IMR-90 (cell line): ENCODE measurements at regions not wholly inside any gene's neighbourhood (a gene's known extent, or its start where the extent isn't known, plus 50 kb on each side); places are given as distances from the start of the nearest gene placed in this dataset.

Experiments used
- ATAC-seq: fragments of 200-7000 bp; cut with Tn5 transposase; 2 replicates; pipeline ENCODE4 v1.9.1; 2020; ENCODE audit warnings: low read depth, mild to moderate bottlenecking, moderate library complexity
- BruUV-seq: library from RNA; stranded (reverse); fragments of 400-500 nt; replicated peaks from 2 replicates; lab custom pipeline; 2021; lab: Mats Ljungman, UMichigan
- CTCF ChIA-PET: fragments of 300-600 bp; formaldehyde crosslinking; extraction: SDS; loops from one replicate; lab custom pipeline; 2021; ENCODE audit warnings: antibody characterized with exemption; lab: Yijun Ruan, JAX
- POLR2A ChIA-PET: fragments of 300-600 bp; sonication (Branson Sonifier 250); formaldehyde crosslinking; loops from one replicate; lab custom pipeline; 2022; ENCODE audit warnings: antibody characterized with exemption; ENCODE audit not compliant: unreplicated experiment; lab: Charles Lee
- DNase-seq: peaks from one replicate; pipeline ENCODE4 v3.0.0; 2013
- H2AFZ ChIP-seq: replicated peaks from 2 replicates; pipeline ENCODE3; 2013; ENCODE audit warnings: low read length, mild to moderate bottlenecking; ENCODE audit not compliant: poor library complexity
- H2AK5ac ChIP-seq: 2 replicates; pipeline ENCODE4 v1.6.1; 2013; ENCODE audit warnings: low read depth, low read length, inconsistent platforms
- H2AK9ac ChIP-seq: replicated peaks from 2 replicates; pipeline ENCODE3; 2013; ENCODE audit warnings: mild to moderate bottlenecking, low read depth, low read length, moderate library complexity; ENCODE audit not compliant: poor library complexity
- H2BK120ac ChIP-seq: 2 replicates; pipeline ENCODE4 v1.6.1; 2013; ENCODE audit warnings: low read depth, low read length, inconsistent platforms
- H2BK15ac ChIP-seq: 3 replicates; pipeline ENCODE4 v1.6.1; 2013; ENCODE audit warnings: low read depth, low read length, inconsistent platforms
- H2BK20ac ChIP-seq: 2 replicates; pipeline ENCODE4 v1.6.1; 2013; ENCODE audit warnings: low read depth, mild to moderate bottlenecking, inconsistent platforms, low read length, moderate library complexity
- H2BK5ac ChIP-seq: 2 replicates; pipeline ENCODE4 v1.6.1; 2013; ENCODE audit warnings: mild to moderate bottlenecking, low read depth, low read length, inconsistent platforms; ENCODE audit not compliant: poor library complexity, severe bottlenecking
- H3K14ac ChIP-seq: replicated peaks from 2 replicates; pipeline ENCODE4 v1.6.1; 2013; ENCODE audit warnings: low read depth, low read length, inconsistent platforms
- H3K18ac ChIP-seq: 2 replicates; pipeline ENCODE4 v1.6.1; 2013; ENCODE audit warnings: low read depth, low read length, control low read depth
- H3K23ac ChIP-seq: 2 replicates; pipeline ENCODE4 v1.6.1; 2013; ENCODE audit warnings: low read depth, low read length, inconsistent platforms
- H3K27ac ChIP-seq: 2 replicates; pipeline ENCODE4 v1.5.1; 2013; ENCODE audit warnings: mild to moderate bottlenecking, control low read depth, low read length; ENCODE audit not compliant: insufficient read depth
- H3K27me3 ChIP-seq: 2 replicates; pipeline ENCODE4 v1.6.1; 2013; ENCODE audit warnings: low read length; ENCODE audit not compliant: control insufficient read depth, insufficient read depth
- H3K36me3 ChIP-seq: 2 replicates; pipeline ENCODE4 v1.6.1; 2013; ENCODE audit warnings: low read length, mixed read lengths; ENCODE audit not compliant: control insufficient read depth, insufficient read depth
- H3K4ac ChIP-seq: 2 replicates; pipeline ENCODE4 v1.6.1; 2013; ENCODE audit warnings: low read depth, low read length, inconsistent platforms
- H3K4me1 ChIP-seq: 2 replicates; pipeline ENCODE4 v1.6.1; 2013; ENCODE audit warnings: low read length, mixed read lengths; ENCODE audit not compliant: control insufficient read depth, insufficient read depth
- H3K4me2 ChIP-seq: 2 replicates; pipeline ENCODE4 v1.6.1; 2013; ENCODE audit warnings: low read depth, mild to moderate bottlenecking, control low read depth, low read length, moderate library complexity
- H3K4me3 ChIP-seq: 2 replicates; pipeline ENCODE4 v1.5.1; 2013; ENCODE audit warnings: low read depth, mild to moderate bottlenecking, control low read depth, low read length, moderate library complexity; ENCODE audit not compliant: insufficient read depth
- H3K56ac ChIP-seq: 2 replicates; pipeline ENCODE4 v1.6.1; 2013; ENCODE audit warnings: low read length, inconsistent platforms; ENCODE audit not compliant: insufficient read depth; ENCODE audit errors: extremely low read depth
- H3K79me1 ChIP-seq, 2 experiments: 2 replicates each; pipeline ENCODE4 v1.6.1; 2013; ENCODE audit warnings: low read length in 2 of 2, inconsistent platforms in 1 of 2, low read depth in 1 of 2
- H3K9ac ChIP-seq: 2 replicates; pipeline ENCODE4 v1.6.1; 2013; ENCODE audit warnings: low read depth, low read length, control low read depth
- H3K9me1 ChIP-seq: 2 replicates; pipeline ENCODE4 v1.6.1; 2013; ENCODE audit warnings: low read length, inconsistent platforms; ENCODE audit not compliant: insufficient read depth
- H3K9me3 ChIP-seq: 2 replicates; pipeline ENCODE4 v1.6.1; 2013; ENCODE audit warnings: low read length; ENCODE audit not compliant: control insufficient read depth, insufficient read depth
- H4K20me1 ChIP-seq: 2 replicates; pipeline ENCODE4 v1.6.1; 2013; ENCODE audit warnings: low read length, inconsistent platforms; ENCODE audit not compliant: insufficient read depth
- H4K5ac ChIP-seq: 2 replicates; pipeline ENCODE4 v1.6.1; 2013; ENCODE audit warnings: mild to moderate bottlenecking, low read depth, low read length, control low read depth
- H4K8ac ChIP-seq, 2 experiments: 2 replicates each; pipeline ENCODE4 v1.6.1; 2013; ENCODE audit warnings: low read depth in 2 of 2, low read length in 2 of 2, control low read depth in 1 of 2, inconsistent platforms in 1 of 2
- H4K91ac ChIP-seq: 2 replicates; pipeline ENCODE4 v1.6.1; 2013; ENCODE audit warnings: low read depth, low read length, inconsistent platforms; ENCODE audit not compliant: insufficient read depth
- BHLHE40 ChIP-seq: fragments of 150-350 bp; IDR thresholded peaks from 2 replicates; pipeline ENCODE4 v1.6.1; 2016; ENCODE audit warnings: mild to moderate bottlenecking, low read depth, low read length
- CEBPB ChIP-seq: IDR thresholded peaks from 2 replicates; pipeline ENCODE4 v1.6.1; 2012; ENCODE audit warnings: low read depth, low read length, improper control_type of control experiment
- CTCF ChIP-seq: conservative IDR thresholded peaks from 2 replicates; pipeline ENCODE4 v1.5.1; 2012; ENCODE audit warnings: mild to moderate bottlenecking, low read depth, low read length, improper control_type of control experiment
- FOS ChIP-seq: fragments of 150-350 bp; IDR thresholded peaks from 2 replicates; pipeline ENCODE4 v1.6.1; 2016; ENCODE audit warnings: low read depth, low read length
- MAZ ChIP-seq: IDR thresholded peaks from 2 replicates; pipeline ENCODE4 v1.6.1; 2012; ENCODE audit warnings: low read depth, mild to moderate bottlenecking, low read length, improper control_type of control experiment, moderate library complexity, borderline replicate concordance
- MXI1 ChIP-seq: IDR thresholded peaks from 2 replicates; pipeline ENCODE4 v1.6.1; 2012; ENCODE audit warnings: low read depth, mild to moderate bottlenecking, low read length, moderate library complexity, borderline replicate concordance
- NFE2L2 ChIP-seq: fragments of 150-350 bp; IDR thresholded peaks from 2 replicates; pipeline ENCODE4 v1.6.1; 2016; ENCODE audit warnings: low read depth, mild to moderate bottlenecking, low read length
- RAD21 ChIP-seq: IDR thresholded peaks from 2 replicates; pipeline ENCODE4 v1.6.1; 2012; ENCODE audit warnings: low read length, improper control_type of control experiment
- RCOR1 ChIP-seq: IDR thresholded peaks from 2 replicates; pipeline ENCODE4 v1.6.1; 2012; ENCODE audit warnings: mild to moderate bottlenecking, low read length, improper control_type of control experiment; ENCODE audit not compliant: insufficient replicate concordance
- RFX5 ChIP-seq: IDR thresholded peaks from 2 replicates; pipeline ENCODE4 v1.8.0; 2012; ENCODE audit warnings: low read depth, mild to moderate bottlenecking, low read length, moderate library complexity
- WGBS, 2 experiments: methylation state at CpG; one replicate each; pipeline versions ENCODE4 v1.1.5 to v1.1.7; 2013; ENCODE audit warnings: missing lambda C conversion rate in 2 of 2; ENCODE audit not compliant: insufficient read length in 1 of 2; ENCODE audit errors: extremely low coverage in 2 of 2; 5-methylcytosine and 5-hydroxymethylcytosine counted together
- dilution Hi-C: fragments of 300-500 bp; cut with HindIII; formaldehyde crosslinking; loops from one replicate; pipeline ENCODE4 v1.14.3; 2018; ENCODE audit warnings: low sequenced_read_pairs; ENCODE audit not compliant: unreplicated experiment
- in situ Hi-C: fragments of 300-500 bp; cut with MboI; formaldehyde crosslinking; loops from 3 replicates; pipeline ENCODE4 v1.14.3; 2019; ENCODE audit warnings: low sequenced_read_pairs, inconsistent platforms, mixed read lengths
- intact Hi-C: fragments of 100-400 bp; cut with micrococcal nuclease; formaldehyde crosslinking; loops from 2 replicates; pipeline ENCODE4 v1.10.0; 2022
- TF ChIP-seq, protein P1 (sequence below): fragments of 150-350 bp; IDR thresholded peaks from 2 replicates; pipeline ENCODE4 v1.6.1; 2016; ENCODE audit warnings: low read depth, mild to moderate bottlenecking, low read length, moderate library complexity, borderline replicate concordance

GRCh38 chr13:44028734-44029133 lies 149.0 kb downstream of the LACC1 start:
- Histone ChIP-seq H2BK120ac (no peak overlapping the region), H3K79me1 (no peaks in the 10 kb centered on the region), H3K4ac (no peak overlapping the region), H3K56ac (no peak overlapping the region), H2BK5ac (no peak overlapping the region), H3K18ac (no peak overlapping the region), H3K14ac (no peak overlapping the region), H3K9me1 (no peaks in the 10 kb centered on the region), H3K9ac (no peak overlapping the region), H3K36me3 (no peaks in the 10 kb centered on the region), H4K5ac (no peak overlapping the region), H3K4me3 (no peak overlapping the region), H4K8ac (no peak overlapping the region), H2AK5ac (no peak overlapping the region), H3K27me3 (peaks cover 22% of the 10 kb centered on the region), H3K4me1 (no peaks in the 10 kb centered on the region), H2AK9ac (no peak overlapping the region), H3K4me2 (no peak overlapping the region), H4K20me1 (no peaks in the 10 kb centered on the region), H2BK15ac (no peak overlapping the region), H3K9me3 (no peaks in the 10 kb centered on the region; the same call in 1 of the 2 replicates), H4K91ac (no peak overlapping the region), H2BK20ac (no peak overlapping the region), H3K23ac (no peak overlapping the region), H3K27ac (no peak overlapping the region), H2AFZ (no peak overlapping the region)
- in situ Hi-C loops (no loop called here), intact Hi-C loops (no loop called here), dilution Hi-C loops (no loop called here)
- ChIA-PET CTCF (no interaction called here), POLR2A (no interaction called here)
- ATAC-seq, result no peak
- no peak for DNase-seq
- no TSS peak for BruUV-seq
- no CpG with 5 or more reads among the region's 3 CpGs for WGBS, 2 experiments
- TF ChIP-seq FOS (no peak), NFE2L2 (no peak), RFX5 (no peak), CTCF (no peak), RCOR1 (no peak), RAD21 (no peak), MAZ (no peak), CEBPB (no peak), MXI1 (no peak), BHLHE40 (no peak)
- TF ChIP-seq, protein P1, sequence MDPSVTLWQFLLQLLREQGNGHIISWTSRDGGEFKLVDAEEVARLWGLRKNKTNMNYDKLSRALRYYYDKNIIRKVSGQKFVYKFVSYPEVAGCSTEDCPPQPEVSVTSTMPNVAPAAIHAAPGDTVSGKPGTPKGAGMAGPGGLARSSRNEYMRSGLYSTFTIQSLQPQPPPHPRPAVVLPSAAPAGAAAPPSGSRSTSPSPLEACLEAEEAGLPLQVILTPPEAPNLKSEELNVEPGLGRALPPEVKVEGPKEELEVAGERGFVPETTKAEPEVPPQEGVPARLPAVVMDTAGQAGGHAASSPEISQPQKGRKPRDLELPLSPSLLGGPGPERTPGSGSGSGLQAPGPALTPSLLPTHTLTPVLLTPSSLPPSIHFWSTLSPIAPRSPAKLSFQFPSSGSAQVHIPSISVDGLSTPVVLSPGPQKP, result no peak
